ENCODE measurements at regions not wholly inside any gene's neighbourhood (a gene's known extent, or its start where the extent isn't known, plus 50 kb on each side); places are given as distances from the start of the nearest gene placed in this dataset.
A peak's percentile ranks its signal among the peaks of the same experiment; 100 is the strongest.
"Not testable (repeated sequence)": the region's sequence is repeated elsewhere in the genome, so short reads cannot be mapped to it uniquely, and the experiment has no call there.

GRCh38 chr2:95714398-95714797, 122.6 kb downstream of the TRIM43 start:
- not testable (repeated sequence) for H3K9me3 ChIP-seq (ENCODE audit: control insufficient read depth in 4 of 4, low read length in 3 of 4); H3K36me3 ChIP-seq (ENCODE audit: control insufficient read depth in 4 of 4, insufficient read depth in 3 of 4, low read depth in 1 of 4, low read length in 3 of 4); H3K4me3 ChIP-seq (ENCODE audit: low read depth in 1 of 3, low read length in 3 of 3); H3K27me3 ChIP-seq (ENCODE audit: control insufficient read depth in 4 of 4, insufficient read depth in 4 of 4, low read length in 3 of 4); H3K4me1 ChIP-seq (ENCODE audit: control insufficient read depth in 4 of 4, insufficient read depth in 4 of 4, low read length in 3 of 4); H3K27ac ChIP-seq (ENCODE audit: low read depth in 1 of 2, low read length in 2 of 2); DNase-seq (ENCODE audit: low spot score); H3K9ac ChIP-seq (ENCODE audit: low read depth in 1 of 2, low read length in 2 of 2)
- 95% methylated on average over 1 of the region's 1 CpG for WGBS

GRCh38 chr2:95719473-95720060, 127.8 kb downstream of the TRIM43 start:
- H3K27ac ChIP-seq (ENCODE audit: low read depth in 1 of 2, low read length in 2 of 2) = no peak overlapping the region
- H3K27me3 ChIP-seq (ENCODE audit: control insufficient read depth in 4 of 4, insufficient read depth in 4 of 4, low read length in 3 of 4) = no peaks in the 10 kb centered on the region
- H3K4me1 ChIP-seq (ENCODE audit: control insufficient read depth in 4 of 4, insufficient read depth in 4 of 4, low read length in 3 of 4) = no peaks in the 10 kb centered on the region
- no peaks in the 10 kb centered on the region for H3K36me3 ChIP-seq (ENCODE audit: control insufficient read depth in 4 of 4, insufficient read depth in 3 of 4, low read depth in 1 of 4, low read length in 3 of 4)
- no peak overlapping the region for H3K9ac ChIP-seq (ENCODE audit: low read depth in 1 of 2, low read length in 2 of 2)
- no peak for DNase-seq (ENCODE audit: low spot score)
- 95% methylated on average over 8 of the region's 8 CpGs for WGBS
- TF ChIP-seq SP1 (IDR thresholded peaks at IDR 0.05) = no peak
- peak in 1 of 2 donors; percentile 54 for TF ChIP-seq RXRA (IDR thresholded peaks at IDR 0.05)
- H3K9me3 ChIP-seq (ENCODE audit: control insufficient read depth in 4 of 4, low read length in 3 of 4) = no peaks in the 10 kb centered on the region
- no peak overlapping the region for H3K4me3 ChIP-seq (ENCODE audit: low read depth in 1 of 3, low read length in 3 of 3)

GRCh38 chr2:95721726-95722125, 129.9 kb downstream of the TRIM43 start:
- DNase-seq (ENCODE audit: low spot score) = no peak
- no peak overlapping the region for H3K27ac ChIP-seq (ENCODE audit: low read depth in 1 of 2, low read length in 2 of 2)
- H3K9ac ChIP-seq (ENCODE audit: low read depth in 1 of 2, low read length in 2 of 2) = no peak overlapping the region
- WGBS = 96% methylated on average over 8 of the region's 8 CpGs
- H3K4me3 ChIP-seq (ENCODE audit: low read depth in 1 of 3, low read length in 3 of 3) = no peak overlapping the region
- H3K4me1 ChIP-seq (ENCODE audit: control insufficient read depth in 4 of 4, insufficient read depth in 4 of 4, low read length in 3 of 4) = no peaks in the 10 kb centered on the region
- TF ChIP-seq CTCF (IDR thresholded peaks at IDR 0.05; ENCODE audit: low read depth, low read length, missing input control) (no peak), HNF4A (conservative IDR thresholded peaks at IDR 0.05) (no peak), ATF3 (IDR thresholded peaks at IDR 0.05) (no peak), EGR1 (IDR thresholded peaks at IDR 0.05; ENCODE audit: low read depth in 2 of 2) (no peak), SP1 (IDR thresholded peaks at IDR 0.05) (no peak), JUND (IDR thresholded peaks at IDR 0.05) (no peak), FOXA2 (IDR thresholded peaks at IDR 0.05) (no peak), MAX (IDR thresholded peaks at IDR 0.05) (no peak), FOXA1 (IDR thresholded peaks at IDR 0.05) (no peak), HNF4G (IDR thresholded peaks at IDR 0.05) (no peak), NR2F2 (IDR thresholded peaks at IDR 0.05) (no peak)
- TF ChIP-seq, protein P1, sequence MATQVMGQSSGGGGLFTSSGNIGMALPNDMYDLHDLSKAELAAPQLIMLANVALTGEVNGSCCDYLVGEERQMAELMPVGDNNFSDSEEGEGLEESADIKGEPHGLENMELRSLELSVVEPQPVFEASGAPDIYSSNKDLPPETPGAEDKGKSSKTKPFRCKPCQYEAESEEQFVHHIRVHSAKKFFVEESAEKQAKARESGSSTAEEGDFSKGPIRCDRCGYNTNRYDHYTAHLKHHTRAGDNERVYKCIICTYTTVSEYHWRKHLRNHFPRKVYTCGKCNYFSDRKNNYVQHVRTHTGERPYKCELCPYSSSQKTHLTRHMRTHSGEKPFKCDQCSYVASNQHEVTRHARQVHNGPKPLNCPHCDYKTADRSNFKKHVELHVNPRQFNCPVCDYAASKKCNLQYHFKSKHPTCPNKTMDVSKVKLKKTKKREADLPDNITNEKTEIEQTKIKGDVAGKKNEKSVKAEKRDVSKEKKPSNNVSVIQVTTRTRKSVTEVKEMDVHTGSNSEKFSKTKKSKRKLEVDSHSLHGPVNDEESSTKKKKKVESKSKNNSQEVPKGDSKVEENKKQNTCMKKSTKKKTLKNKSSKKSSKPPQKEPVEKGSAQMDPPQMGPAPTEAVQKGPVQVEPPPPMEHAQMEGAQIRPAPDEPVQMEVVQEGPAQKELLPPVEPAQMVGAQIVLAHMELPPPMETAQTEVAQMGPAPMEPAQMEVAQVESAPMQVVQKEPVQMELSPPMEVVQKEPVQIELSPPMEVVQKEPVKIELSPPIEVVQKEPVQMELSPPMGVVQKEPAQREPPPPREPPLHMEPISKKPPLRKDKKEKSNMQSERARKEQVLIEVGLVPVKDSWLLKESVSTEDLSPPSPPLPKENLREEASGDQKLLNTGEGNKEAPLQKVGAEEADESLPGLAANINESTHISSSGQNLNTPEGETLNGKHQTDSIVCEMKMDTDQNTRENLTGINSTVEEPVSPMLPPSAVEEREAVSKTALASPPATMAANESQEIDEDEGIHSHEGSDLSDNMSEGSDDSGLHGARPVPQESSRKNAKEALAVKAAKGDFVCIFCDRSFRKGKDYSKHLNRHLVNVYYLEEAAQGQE (IDR thresholded peaks at IDR 0.05) = no peak
- TF ChIP-seq, protein P2, sequence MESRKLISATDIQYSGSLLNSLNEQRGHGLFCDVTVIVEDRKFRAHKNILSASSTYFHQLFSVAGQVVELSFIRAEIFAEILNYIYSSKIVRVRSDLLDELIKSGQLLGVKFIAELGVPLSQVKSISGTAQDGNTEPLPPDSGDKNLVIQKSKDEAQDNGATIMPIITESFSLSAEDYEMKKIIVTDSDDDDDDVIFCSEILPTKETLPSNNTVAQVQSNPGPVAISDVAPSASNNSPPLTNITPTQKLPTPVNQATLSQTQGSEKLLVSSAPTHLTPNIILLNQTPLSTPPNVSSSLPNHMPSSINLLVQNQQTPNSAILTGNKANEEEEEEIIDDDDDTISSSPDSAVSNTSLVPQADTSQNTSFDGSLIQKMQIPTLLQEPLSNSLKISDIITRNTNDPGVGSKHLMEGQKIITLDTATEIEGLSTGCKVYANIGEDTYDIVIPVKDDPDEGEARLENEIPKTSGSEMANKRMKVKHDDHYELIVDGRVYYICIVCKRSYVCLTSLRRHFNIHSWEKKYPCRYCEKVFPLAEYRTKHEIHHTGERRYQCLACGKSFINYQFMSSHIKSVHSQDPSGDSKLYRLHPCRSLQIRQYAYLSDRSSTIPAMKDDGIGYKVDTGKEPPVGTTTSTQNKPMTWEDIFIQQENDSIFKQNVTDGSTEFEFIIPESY (IDR thresholded peaks at IDR 0.05) = no peak
- no peaks in the 10 kb centered on the region for H3K9me3 ChIP-seq (ENCODE audit: control insufficient read depth in 4 of 4, low read length in 3 of 4)
- no peaks in the 10 kb centered on the region for H3K27me3 ChIP-seq (ENCODE audit: control insufficient read depth in 4 of 4, insufficient read depth in 4 of 4, low read length in 3 of 4)
- no peaks in the 10 kb centered on the region for H3K36me3 ChIP-seq (ENCODE audit: control insufficient read depth in 4 of 4, insufficient read depth in 3 of 4, low read depth in 1 of 4, low read length in 3 of 4)

All from liver (tissue), 8 donors.